ENCODE measurements at regions not wholly inside any gene's neighbourhood (a gene's known extent, or its start where the extent isn't known, plus 50 kb on each side); places are given as distances from the start of the nearest gene placed in this dataset.
"Not testable (repeated sequence)": the region's sequence is repeated elsewhere in the genome, so short reads cannot be mapped to it uniquely, and the experiment has no call there.

DNA sequence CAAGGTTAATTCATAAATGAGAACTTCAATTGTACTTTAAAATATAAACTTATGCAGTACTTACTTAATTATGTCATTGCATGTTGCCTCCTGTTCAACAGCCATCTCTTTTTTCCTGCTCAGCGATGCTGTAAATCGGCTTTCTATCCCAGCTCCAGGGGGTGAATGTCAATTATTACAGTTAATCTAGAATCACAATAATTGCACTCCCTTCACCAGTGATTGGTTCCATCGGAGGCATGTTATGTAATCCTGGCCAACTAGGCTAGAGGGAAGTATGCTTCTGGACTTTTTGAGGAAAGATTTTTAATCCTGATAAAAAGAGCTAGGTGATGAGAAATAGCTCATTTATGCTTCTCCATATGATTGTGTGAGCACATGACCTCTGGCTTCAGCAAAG is 53.8 kb upstream of the SGIP1 start:
- H3K4me3 Mint-ChIP-seq, result no peak overlapping the region
- H3K27me3 Mint-ChIP-seq, result peaks cover 16% of the 10 kb centered on the region
- H3K9me3 Mint-ChIP-seq, result peaks cover 3% of the 10 kb centered on the region
- H3K4me1 Mint-ChIP-seq (ENCODE audit: low read depth), result no peaks in the 10 kb centered on the region
- H3K36me3 Mint-ChIP-seq (ENCODE audit: low read depth), result no peaks in the 10 kb centered on the region
- H3K27ac Mint-ChIP-seq, result no peak overlapping the region

DNA sequence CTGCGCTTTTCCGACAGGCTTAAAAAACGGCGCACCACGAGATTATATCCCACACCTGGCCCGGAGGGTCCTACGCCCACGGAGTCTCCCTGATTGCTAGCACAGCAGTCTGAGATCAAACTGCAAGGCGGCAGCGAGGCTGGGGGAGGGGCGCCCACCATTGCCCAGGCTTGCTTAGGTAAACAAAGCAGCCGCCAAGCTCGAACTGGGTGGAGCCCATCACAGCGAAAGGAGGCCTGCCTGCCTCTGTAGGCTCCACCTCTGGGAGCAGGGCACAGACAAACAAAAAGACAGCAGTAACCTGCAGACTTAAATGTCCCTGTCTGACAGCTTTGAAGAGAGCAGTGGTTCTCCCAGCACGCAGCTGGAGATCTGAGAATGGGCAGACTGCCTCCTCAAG is 52.7 kb upstream of the SGIP1 start:
- H3K4me3 Mint-ChIP-seq; H3K27ac Mint-ChIP-seq; H3K36me3 Mint-ChIP-seq (ENCODE audit: low read depth); H3K4me1 Mint-ChIP-seq (ENCODE audit: low read depth); H3K9me3 Mint-ChIP-seq: not testable (repeated sequence)
- H3K27me3 Mint-ChIP-seq, result peaks cover 16% of the 10 kb centered on the region

Measured in stimulated activated naive CD8-positive, alpha-beta T cell treated with anti-CD3 and anti-CD28 coated beads, Interleukin-15, Interleukin-2, amounts not matched to agents 100 ng/mL and 50 ng/mL, for 24 hours (primary cell).